Posterior vena cava (tissue), 2 donors: ENCODE measurements at regions not wholly inside any gene's neighbourhood (a gene's known extent, or its start where the extent isn't known, plus 50 kb on each side); places are given as distances from the start of the nearest gene placed in this dataset.

Experiments
- DNase-seq: peaks from one replicate; pipeline ENCODE4 v3.0.0-alpha.2; 2020; ENCODE audit warnings: low spot score
- intact Hi-C, 2 donors: fragments of 100-400 bp; cut with DNase I; formaldehyde crosslinking; loops; one replicate each; pipeline versions ENCODE4 v1.14.1 to v1.14.2; 2022 to 2023
- donor health status: DM: yes; HTN: yes; CAD: no.
- donor health status: DM: yes; HTN: yes; CAD: no.

- intact Hi-C loops: loop anchor here in 1 of 2 donors (5.0 kb wide), 1 partner anchor 111 kb away; no protein-coding TSS in a partner anchor
- no peak for DNase-seq
These were observed 113.7 kb upstream of the DHX40 start for GRCh38 chr17:59451706-59452105.

DNA sequence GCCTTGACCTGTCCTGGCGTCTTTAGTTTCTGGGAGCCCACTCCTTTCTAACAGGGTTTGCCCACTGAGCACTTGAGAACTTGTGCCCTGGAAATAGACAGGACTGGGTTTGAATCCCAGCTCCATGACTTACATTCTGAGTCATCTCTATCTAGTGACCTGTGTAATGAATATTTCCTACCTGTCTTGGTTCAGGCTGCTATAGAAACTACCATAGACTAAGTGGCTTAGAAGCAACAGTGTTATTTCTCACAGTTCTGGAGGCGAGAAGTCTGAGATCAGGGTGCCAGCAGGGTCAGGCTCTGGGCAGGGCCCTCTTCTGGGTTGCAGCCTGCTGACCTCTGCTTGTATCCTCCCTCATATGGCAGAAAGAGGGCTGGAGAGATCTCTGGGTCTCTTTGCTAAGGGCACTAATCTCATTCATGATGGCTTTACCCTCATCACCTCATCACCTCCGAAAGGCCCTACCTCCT, 110.7 kb upstream of the DHX40 start:
- intact Hi-C loops: loop anchor here in 1 of 2 donors (5.0 kb wide), 1 partner anchor 108 kb away; no protein-coding TSS in a partner anchor
- DNase-seq: no peak

- no peak for DNase-seq
- intact Hi-C loops: no loop called here
These were observed 109.0 kb upstream of the DHX40 start for GRCh38 chr17:59456428-59456827.

DNA sequence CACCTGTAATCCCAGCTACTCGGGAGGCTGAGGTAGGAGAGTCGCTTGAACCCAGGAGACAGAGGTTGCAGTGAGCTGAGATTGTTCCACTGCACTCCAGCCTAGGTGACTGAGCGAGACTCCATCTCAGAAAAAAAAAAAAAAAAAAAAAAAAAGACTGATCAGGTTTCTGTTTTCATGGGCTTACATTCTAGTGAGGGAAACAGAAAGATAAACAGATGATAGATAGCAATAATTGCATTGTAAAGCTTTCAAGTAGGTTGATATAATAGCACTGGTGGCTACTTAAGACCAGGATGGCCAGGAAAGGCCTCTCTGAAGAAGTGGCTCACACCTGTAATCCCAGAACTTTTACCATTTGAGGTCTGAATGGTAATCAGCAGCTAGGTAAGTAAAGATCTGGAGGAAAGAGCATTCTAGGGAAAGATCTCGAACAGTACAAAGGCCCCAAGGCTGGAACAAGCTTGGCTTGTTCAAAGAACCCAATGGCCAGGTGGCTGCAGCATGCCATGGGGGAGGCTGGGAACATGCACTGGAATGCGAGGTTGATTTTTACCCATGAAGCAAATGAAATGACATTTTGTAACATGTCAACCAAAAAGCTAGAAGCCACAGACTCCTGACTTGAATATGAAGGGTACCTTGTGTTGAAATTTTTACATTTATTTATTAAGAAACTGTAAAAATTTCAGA, 108.3 kb upstream of the DHX40 start:
- DNase-seq: no peak
- intact Hi-C loops: no loop called here

GRCh38 chr17:59462385-59462784, 103.0 kb upstream of the DHX40 start:
- intact Hi-C loops: no loop called here

GRCh38 chr17:59464246-59464645, 101.2 kb upstream of the DHX40 start:
- DNase-seq: no peak
- intact Hi-C loops: no loop called here

More at GRCh38 chr17:59462385-59462784, 103.0 kb upstream of the DHX40 start:
- no peak for DNase-seq

DNA sequence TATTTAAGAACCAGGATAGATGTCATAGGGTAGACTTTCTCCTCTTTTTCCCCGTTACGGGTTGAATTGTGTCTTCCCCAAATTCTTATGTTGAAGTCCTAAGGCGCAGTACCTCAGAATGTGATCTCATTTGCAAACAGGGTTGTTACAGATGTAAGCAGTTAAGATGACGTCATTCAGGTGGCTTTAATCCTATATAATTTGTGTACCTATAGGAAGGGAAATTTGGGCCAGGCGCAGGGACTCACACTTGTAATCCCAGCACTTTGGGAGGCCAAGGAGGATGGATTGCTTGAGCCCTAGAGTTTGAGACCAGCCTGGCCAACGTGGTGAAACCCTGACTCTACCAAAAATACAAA, 99.5 kb upstream of the DHX40 start:
- no peak for DNase-seq
- intact Hi-C loops: loop anchor here in 1 of 2 donors (5.0 kb wide), 1 partner anchor 829 kb away; no protein-coding TSS in a partner anchor

DNA sequence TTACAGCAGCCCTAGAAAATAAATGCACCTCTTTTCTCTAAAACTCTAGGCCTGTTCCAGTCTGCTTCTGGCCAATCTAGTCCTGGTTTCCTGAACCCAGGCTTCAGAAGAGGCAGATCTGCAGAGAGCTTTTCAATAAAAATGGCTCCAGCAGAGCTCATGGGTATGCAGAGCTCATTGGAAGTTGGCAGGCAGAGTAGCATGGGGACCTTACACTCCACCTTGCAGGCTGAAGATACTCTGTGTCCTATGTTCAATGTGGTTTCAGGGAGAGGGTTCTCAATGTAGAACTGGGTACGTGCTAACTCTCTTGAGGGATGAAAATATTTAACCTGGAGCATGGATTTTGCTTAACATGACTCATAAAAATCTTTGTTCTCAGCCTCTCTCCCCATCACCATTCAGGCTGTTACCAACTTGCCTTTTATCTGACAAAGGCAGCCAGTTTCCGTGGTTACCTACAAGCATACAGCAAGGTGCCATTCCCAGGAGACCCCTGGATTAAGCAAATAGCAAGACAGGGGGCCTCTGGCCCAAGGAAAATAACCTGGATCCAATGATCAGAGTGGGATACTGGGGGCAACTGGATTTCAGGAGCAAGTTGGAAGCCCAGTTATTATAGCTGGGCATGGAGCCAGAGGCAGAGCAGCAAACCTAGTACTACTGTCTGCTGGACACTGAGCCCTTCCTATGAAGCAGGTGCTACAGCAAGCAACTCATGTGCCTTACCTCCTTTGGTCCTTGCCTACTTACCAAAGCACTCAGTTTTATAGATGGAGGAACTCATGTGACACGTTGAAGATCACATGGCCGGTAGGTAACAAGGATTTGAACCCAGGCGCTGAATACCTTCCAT, 98.2 kb upstream of the DHX40 start:
- intact Hi-C loops: loop anchor here in 1 of 2 donors (5.0 kb wide), 1 partner anchor 830 kb away; no protein-coding TSS in a partner anchor
- DNase-seq: no peak

GRCh38 chr17:59469786-59470485, 95.5 kb upstream of the DHX40 start:
- DNase-seq: no peak
- intact Hi-C loops: loop anchor here in 1 of 2 donors (5.0 kb wide), 1 partner anchor 833 kb away; no protein-coding TSS in a partner anchor

DNA sequence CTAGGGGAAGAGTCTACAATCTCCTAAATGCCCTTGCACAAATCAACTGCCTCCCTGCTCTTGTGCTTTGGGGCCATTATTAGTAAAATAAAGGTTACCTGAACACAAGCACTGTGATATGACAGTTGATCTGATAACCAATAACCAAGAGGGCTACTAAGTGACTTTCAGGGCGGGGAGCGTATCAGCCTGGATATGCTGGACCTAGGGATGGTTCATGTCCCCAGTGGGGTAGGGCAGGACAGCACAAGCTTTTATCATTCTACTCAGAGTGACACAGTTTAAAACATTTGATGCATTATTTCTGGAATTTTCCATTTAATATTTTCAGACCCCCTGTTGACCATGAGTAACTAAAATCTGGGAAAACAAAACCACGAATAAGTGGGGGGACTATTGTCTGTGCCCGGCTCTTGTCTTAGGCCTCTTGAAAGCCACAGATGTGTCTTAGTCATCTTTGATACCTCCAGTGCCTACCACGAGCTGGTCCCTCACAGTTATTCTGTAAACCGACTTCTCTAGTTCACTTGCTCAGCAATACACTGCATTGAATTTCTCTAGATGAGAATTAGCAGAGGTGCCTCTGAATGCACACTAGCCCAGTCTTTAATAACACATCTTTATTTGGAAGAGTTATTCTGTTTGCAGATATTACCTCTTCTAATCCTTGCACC, 94.6 kb upstream of the DHX40 start:
- intact Hi-C loops: no loop called here
- DNase-seq: no peak

- DNase-seq: peak; percentile 29
- intact Hi-C loops: no loop called here
These were observed 89.0 kb upstream of the DHX40 start for GRCh38 chr17:59476413-59476812.

DNA sequence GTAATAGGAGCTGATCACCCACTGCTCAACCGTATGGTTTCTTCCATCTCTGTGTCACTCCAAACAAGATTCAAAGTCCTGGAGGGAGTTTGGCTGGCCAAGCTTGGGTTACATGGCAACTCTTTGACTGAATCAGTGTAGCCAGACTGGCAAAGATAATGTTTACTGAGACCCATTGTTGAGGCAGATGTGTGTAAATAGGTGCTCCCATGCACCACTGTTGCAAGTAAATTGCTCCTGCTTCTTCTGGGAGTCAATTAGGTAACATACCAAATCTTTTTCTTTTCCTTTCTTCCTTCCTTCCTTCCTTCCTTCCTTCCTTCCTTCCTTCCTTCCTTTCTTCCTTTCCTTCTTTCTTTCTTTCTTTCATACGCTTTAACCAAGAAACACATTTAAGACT, 86.3 kb upstream of the DHX40 start:
- intact Hi-C loops: no loop called here
- no peak for DNase-seq

DNA sequence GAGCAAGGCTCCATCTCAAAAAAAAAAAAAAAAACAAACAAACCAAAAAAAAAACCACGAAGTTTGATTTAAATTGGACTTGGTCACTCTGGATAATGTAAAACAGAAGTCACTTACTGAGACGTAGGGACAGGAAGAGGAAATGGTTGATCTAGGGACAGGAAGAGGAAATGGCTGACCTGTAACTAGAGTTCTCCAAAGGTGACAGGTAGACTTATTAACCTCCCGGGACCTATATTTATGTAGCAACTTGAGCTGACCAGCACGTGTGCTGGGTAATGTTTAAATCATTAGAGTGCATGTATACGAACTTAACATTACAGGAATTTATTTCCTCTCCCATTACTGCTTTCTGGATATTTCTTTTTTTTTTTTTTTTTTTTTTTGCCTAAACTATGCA, 81.5 kb upstream of the DHX40 start:
- DNase-seq: no peak
- intact Hi-C loops: no loop called here

DNA sequence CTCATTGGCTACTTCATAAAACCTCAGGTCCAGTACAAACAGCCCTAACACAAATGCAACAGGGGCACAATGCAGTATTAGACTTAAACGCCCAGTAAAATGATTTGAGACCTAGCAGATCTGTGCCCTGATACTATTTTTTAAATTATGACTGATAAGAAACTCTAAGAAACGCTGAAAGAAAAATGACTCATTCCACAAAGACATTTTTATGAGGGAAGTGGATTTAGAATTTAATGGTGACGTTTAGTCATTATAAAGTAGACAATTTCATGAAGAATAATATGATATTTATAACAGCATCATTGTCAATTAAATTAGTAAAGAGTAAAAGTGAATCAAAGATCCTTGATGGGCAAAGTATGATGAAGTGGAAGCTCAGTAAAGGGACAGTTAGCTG, 80.4 kb upstream of the DHX40 start:
- DNase-seq: no peak
- intact Hi-C loops: no loop called here

GRCh38 chr17:59485946-59486345, 79.5 kb upstream of the DHX40 start:
- DNase-seq: no peak

GRCh38 chr17:59487161-59487873, 78.1 kb upstream of the DHX40 start:
- no peak for DNase-seq
- intact Hi-C loops: no loop called here

More at GRCh38 chr17:59485946-59486345, 79.5 kb upstream of the DHX40 start:
- intact Hi-C loops: no loop called here

DNA sequence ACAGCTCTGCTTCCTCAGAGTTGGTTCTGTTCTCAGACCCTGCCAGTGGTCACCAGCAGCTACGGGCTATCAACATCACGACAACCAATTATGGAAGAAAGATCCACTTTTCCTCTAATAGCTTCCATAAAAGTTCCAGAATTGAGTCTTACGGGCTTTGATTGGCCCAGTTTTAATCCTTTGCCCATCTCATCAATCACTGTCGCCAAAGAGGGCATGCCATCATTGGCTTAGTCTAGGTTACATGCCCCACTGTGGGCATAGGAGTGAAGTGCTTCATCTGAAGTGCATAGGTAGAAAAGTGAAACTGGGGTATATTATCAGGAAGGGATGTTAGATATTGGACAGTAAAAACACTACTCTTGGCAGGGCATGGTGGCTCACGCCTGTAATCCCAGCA, 76.6 kb upstream of the DHX40 start:
- no peak for DNase-seq
- intact Hi-C loops: no loop called here

DNA sequence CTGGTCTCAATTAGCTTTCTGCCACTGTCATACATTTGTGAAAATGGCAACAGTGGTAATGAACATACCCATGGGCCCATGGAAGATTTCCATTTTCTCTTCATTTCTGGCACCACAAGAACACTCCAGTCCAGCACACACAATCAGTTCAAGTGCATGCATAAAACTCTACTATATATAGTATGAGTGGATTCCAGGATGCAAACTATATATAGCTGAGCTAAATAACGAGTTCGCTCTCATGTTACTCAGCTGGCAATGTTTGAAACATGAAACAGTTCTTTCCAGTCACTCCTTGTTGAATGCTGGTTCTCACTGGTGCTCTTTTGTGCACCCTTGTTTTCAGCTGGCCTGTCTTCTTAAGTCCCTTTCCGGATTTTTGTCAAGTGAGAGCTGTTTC, 75.2 kb upstream of the DHX40 start:
- intact Hi-C loops: no loop called here
- no peak for DNase-seq
